ENCODE measurements at regions not wholly inside any gene's neighbourhood (a gene's known extent, or its start where the extent isn't known, plus 50 kb on each side); places are given as distances from the start of the nearest gene placed in this dataset.

GRCh38 chr2:156704617-156705016, 268.4 kb downstream of the GPD2 start:
- no peak for TF ChIP-seq JUN (IDR thresholded peaks at IDR 0.05; ENCODE audit: borderline replicate concordance, insufficient read depth, insufficient read length, low read depth)
- TF ChIP-seq MYC (IDR thresholded peaks at IDR 0.05; ENCODE audit: low read depth, low read length), result no peak
- no peak for FAIRE-seq

GRCh38 chr2:156706576-156706975, 270.4 kb downstream of the GPD2 start:
- Histone ChIP-seq H3K4me2 (ENCODE audit: insufficient read depth, low read length) (no peak overlapping the region), H3K36me3 (ENCODE audit: control insufficient read depth in 2 of 2, extremely low read depth in 1 of 2, insufficient read depth in 2 of 2, low read length in 2 of 2) (no peaks in the 10 kb centered on the region), H4K20me1 (replicated peaks; ENCODE audit: control insufficient read depth, extremely low read depth, insufficient read depth, low read length) (no peaks in the 10 kb centered on the region), H3K4me3 (replicated peaks in 1 of 3; ENCODE audit: insufficient read depth in 1 of 3, low read depth in 1 of 3, low read length in 3 of 3) (no peak overlapping the region), H3K27ac (ENCODE audit: insufficient read depth, low read depth, low read length) (no peak overlapping the region), H3K9me3 (replicated peaks; ENCODE audit: control insufficient read depth, insufficient read depth, low read length) (no peaks in the 10 kb centered on the region), H3K9me1 (replicated peaks; ENCODE audit: control insufficient read depth, extremely low read depth, insufficient read depth, low read length) (no peaks in the 10 kb centered on the region), H3K9ac (replicated peaks; ENCODE audit: extremely low read depth, insufficient read depth, low read length) (no peak overlapping the region), H2AFZ (ENCODE audit: low read depth, low read length) (no peak overlapping the region), H3K4me1 (ENCODE audit: control insufficient read depth, extremely low read depth, insufficient read depth, low read length) (no peaks in the 10 kb centered on the region), H3K27me3 (ENCODE audit: control insufficient read depth in 2 of 2, insufficient read depth in 2 of 2, low read length in 2 of 2) (no peaks in the 10 kb centered on the region), H3K79me2 (ENCODE audit: control insufficient read depth, insufficient read depth, low read length) (no peaks in the 10 kb centered on the region)
- ChIA-PET CTCF (no interaction called here), POLR2A (no interaction called here)
- no peak for DNase-seq (ENCODE audit: low read depth, low spot score)
- dilution Hi-C loops (cut with MboI; ENCODE audit: extremely low pct_ligation_motif_present, low sequenced_read_pairs), result no loop called here
- no peak for TF ChIP-seq POLR2A (IDR thresholded peaks at IDR 0.05; ENCODE audit: low read depth, low read length)
- TF ChIP-seq EZH2 (IDR thresholded peaks at IDR 0.05; ENCODE audit: borderline replicate concordance, low read depth, low read length, severe bottlenecking), result no peak
- TF ChIP-seq GATA2 (IDR thresholded peaks at IDR 0.05; ENCODE audit: insufficient read depth, insufficient read length, low read depth, low read length), result no peak
- TF ChIP-seq MAX (IDR thresholded peaks at IDR 0.05; ENCODE audit: insufficient read depth, insufficient read length), result no peak
- TF ChIP-seq CTCF (IDR thresholded peaks at IDR 0.05; ENCODE audit: extremely low read depth in 1 of 2, insufficient read depth in 1 of 2, low read depth in 1 of 2, low read length in 2 of 2), result no peak
- TF ChIP-seq FOS (IDR thresholded peaks at IDR 0.05; ENCODE audit: borderline replicate concordance, insufficient read depth, low read length), result no peak
- no peak for TF ChIP-seq MYC (IDR thresholded peaks at IDR 0.05; ENCODE audit: low read depth, low read length)
- no peak for TF ChIP-seq POLR2AphosphoS5 (IDR thresholded peaks at IDR 0.05; ENCODE audit: insufficient read depth, low read depth, low read length)
- no peak for TF ChIP-seq JUN (IDR thresholded peaks at IDR 0.05; ENCODE audit: borderline replicate concordance, insufficient read depth, insufficient read length, low read depth)
- FAIRE-seq, result no peak
- BruUV-seq (replicated peaks), result no TSS peak
- intact Hi-C loops (cut with micrococcal nuclease), result no loop called here

More at GRCh38 chr2:156704617-156705016, 268.4 kb downstream of the GPD2 start:
- CTCF ChIA-PET, result no interaction called here
- POLR2A ChIA-PET, result no interaction called here
- dilution Hi-C loops (cut with MboI; ENCODE audit: extremely low pct_ligation_motif_present, low sequenced_read_pairs) (no loop called here), intact Hi-C loops (cut with micrococcal nuclease) (no loop called here)
- DNase-seq (ENCODE audit: low read depth, low spot score), result no peak
- no peak overlapping the region for H3K4me2 ChIP-seq (ENCODE audit: insufficient read depth, low read length)
- no peak overlapping the region for H3K4me3 ChIP-seq (replicated peaks in 1 of 3; ENCODE audit: insufficient read depth in 1 of 3, low read depth in 1 of 3, low read length in 3 of 3)
- H3K9me3 ChIP-seq (replicated peaks; ENCODE audit: control insufficient read depth, insufficient read depth, low read length), result no peaks in the 10 kb centered on the region
- H2AFZ ChIP-seq (ENCODE audit: low read depth, low read length), result no peak overlapping the region
- H3K36me3 ChIP-seq (ENCODE audit: control insufficient read depth in 2 of 2, extremely low read depth in 1 of 2, insufficient read depth in 2 of 2, low read length in 2 of 2), result no peaks in the 10 kb centered on the region
- no peaks in the 10 kb centered on the region for H3K4me1 ChIP-seq (ENCODE audit: control insufficient read depth, extremely low read depth, insufficient read depth, low read length)
- H3K27ac ChIP-seq (ENCODE audit: insufficient read depth, low read depth, low read length), result no peak overlapping the region
- no peaks in the 10 kb centered on the region for H3K79me2 ChIP-seq (ENCODE audit: control insufficient read depth, insufficient read depth, low read length)
- BruUV-seq (replicated peaks), result no TSS peak
- H3K9ac ChIP-seq (replicated peaks; ENCODE audit: extremely low read depth, insufficient read depth, low read length), result no peak overlapping the region
- no peaks in the 10 kb centered on the region for H3K27me3 ChIP-seq (ENCODE audit: control insufficient read depth in 2 of 2, insufficient read depth in 2 of 2, low read length in 2 of 2)
- H3K9me1 ChIP-seq (replicated peaks; ENCODE audit: control insufficient read depth, extremely low read depth, insufficient read depth, low read length), result no peaks in the 10 kb centered on the region
- H4K20me1 ChIP-seq (replicated peaks; ENCODE audit: control insufficient read depth, extremely low read depth, insufficient read depth, low read length), result no peaks in the 10 kb centered on the region

Data from endothelial cell of umbilical vein (primary cell).